Adrenal gland (tissue), 9 donors: ENCODE measurements at regions not wholly inside any gene's neighbourhood (a gene's known extent, or its start where the extent isn't known, plus 50 kb on each side); places are given as distances from the start of the nearest gene placed in this dataset.

Experiments
- DNase-seq, 7 donors: peaks; one replicate each; pipeline ENCODE4 v3.0.0-alpha.2; 2019 to 2020
- H3K27ac ChIP-seq, 5 donors: fragments of 200-600 bp; sonication (generic) in 4 of 5; 1 replicate in 3 of 5; 2 replicates in 2 of 5; pipeline versions ENCODE4 v1.5.1 to v1.8.0; 2016 to 2020; ENCODE audit warnings: mild to moderate bottlenecking in 1 of 5
- H3K27me3 ChIP-seq: fragments of 200-600 bp; 2 replicates; pipeline ENCODE4 v1.8.0; 2021
- H3K36me3 ChIP-seq, 2 donors: fragments of 200-600 bp; replicated peaks in 1 of 2; 1 replicate in 1 of 2; 2 replicates in 1 of 2; pipeline versions ENCODE4 v1.5.1 to v1.8.0; 2018 to 2022
- H3K4me1 ChIP-seq, 2 donors: fragments of 200-600 bp; replicated peaks in 1 of 2; 1 replicate in 1 of 2; 2 replicates in 1 of 2; pipeline versions ENCODE4 v1.5.1 to v1.8.0; 2018 to 2021
- H3K4me3 ChIP-seq, 4 donors: fragments of 200-600 bp; sonication (generic) in 3 of 4; one replicate each; pipeline ENCODE4 v1.5.1; 2016 to 2018
- H3K9me3 ChIP-seq, 3 donors: fragments of 200-600 bp; sonication (generic) in 1 of 3; replicated peaks in 1 of 3; 1 replicate in 2 of 3; 2 replicates in 1 of 3; pipeline versions ENCODE4 v1.5.1 to v1.8.0; 2016 to 2021
- POLR2A ChIP-seq, 2 donors: fragments of 450-650 bp; IDR thresholded peaks; one replicate each; pipeline ENCODE4 v1.6.1; 2017; ENCODE audit warnings: antibody characterized with exemption in 2 of 2, mild to moderate bottlenecking in 2 of 2, moderate library complexity in 1 of 2
- WGBS, 4 donors: extraction: QIAGEN DNeasy Blood & Tissue Kit in 2 of 4; methylation state at CpG; one replicate each; pipeline versions ENCODE4 v1.1.5 to v1.1.7; 2013 to 2017; 5-methylcytosine and 5-hydroxymethylcytosine counted together
- intact Hi-C, 2 donors: fragments of 100-400 bp; cut with DNase I; formaldehyde crosslinking; loops; one replicate each; pipeline versions ENCODE4 v1.14.1 to v1.15.0; 2022 to 2023
- TF ChIP-seq, protein P1 (sequence below), 6 experiments: fragments of 450-650 bp in 4 of 6; fragments of 200-600 bp in 2 of 6; sonication (generic) in 1 of 6; IDR thresholded peaks; 1 replicate in 5 of 6; 2 replicates in 1 of 6; pipeline versions ENCODE4 v1.5.1 to v1.8.0; 2016 to 2021; ENCODE audit warnings: antibody characterized with exemption in 6 of 6, mild to moderate bottlenecking in 2 of 6, moderate library complexity in 1 of 6
- donor health status: healthy with polysubstance abuse.
- donor health status: Bipolar disorder and iron deficiency.
- donor health status: DM: yes; HTN: yes; CAD: no.
- donor health status: DM: no; HTN: no; CAD: no.
- donor health status: DM: no; HTN: no; CAD: no.

DNA sequence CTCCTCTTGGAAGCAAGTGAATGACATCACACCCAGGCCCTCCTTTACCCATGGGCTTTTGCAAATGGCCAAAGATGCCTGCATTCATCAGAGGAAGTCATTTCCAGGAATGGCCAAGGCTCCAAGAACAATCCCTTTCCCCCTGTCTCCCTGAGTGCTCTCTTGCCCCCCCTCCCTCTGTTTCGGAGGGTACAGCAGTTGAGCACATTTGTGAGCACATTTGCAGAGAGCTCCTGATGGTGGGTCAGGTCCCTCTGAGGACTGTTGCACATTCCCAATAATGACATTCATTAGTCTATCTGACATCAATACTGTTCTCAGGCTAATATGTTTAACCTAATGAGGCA, 113.4 kb downstream of the MATN1 start:
- intact Hi-C loops = no loop called here
- Histone ChIP-seq H3K36me3 (no peaks in the 10 kb centered on the region), H3K4me3 (no peak overlapping the region), H3K27ac (no peak overlapping the region), H3K4me1 (no peaks in the 10 kb centered on the region), H3K27me3 (no peaks in the 10 kb centered on the region), H3K9me3 (no peaks in the 10 kb centered on the region)
- TF ChIP-seq, protein P1, sequence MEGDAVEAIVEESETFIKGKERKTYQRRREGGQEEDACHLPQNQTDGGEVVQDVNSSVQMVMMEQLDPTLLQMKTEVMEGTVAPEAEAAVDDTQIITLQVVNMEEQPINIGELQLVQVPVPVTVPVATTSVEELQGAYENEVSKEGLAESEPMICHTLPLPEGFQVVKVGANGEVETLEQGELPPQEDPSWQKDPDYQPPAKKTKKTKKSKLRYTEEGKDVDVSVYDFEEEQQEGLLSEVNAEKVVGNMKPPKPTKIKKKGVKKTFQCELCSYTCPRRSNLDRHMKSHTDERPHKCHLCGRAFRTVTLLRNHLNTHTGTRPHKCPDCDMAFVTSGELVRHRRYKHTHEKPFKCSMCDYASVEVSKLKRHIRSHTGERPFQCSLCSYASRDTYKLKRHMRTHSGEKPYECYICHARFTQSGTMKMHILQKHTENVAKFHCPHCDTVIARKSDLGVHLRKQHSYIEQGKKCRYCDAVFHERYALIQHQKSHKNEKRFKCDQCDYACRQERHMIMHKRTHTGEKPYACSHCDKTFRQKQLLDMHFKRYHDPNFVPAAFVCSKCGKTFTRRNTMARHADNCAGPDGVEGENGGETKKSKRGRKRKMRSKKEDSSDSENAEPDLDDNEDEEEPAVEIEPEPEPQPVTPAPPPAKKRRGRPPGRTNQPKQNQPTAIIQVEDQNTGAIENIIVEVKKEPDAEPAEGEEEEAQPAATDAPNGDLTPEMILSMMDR (IDR thresholded peaks at IDR 0.05) = no peak
- TF ChIP-seq POLR2A (IDR thresholded peaks at IDR 0.05) = no peak
- peak in 1 of 7 donors; percentile 51 for DNase-seq
- 40 to 78% (median 63%) methylated on average over 1 of the region's 1 CpG for WGBS, 4 donors

DNA sequence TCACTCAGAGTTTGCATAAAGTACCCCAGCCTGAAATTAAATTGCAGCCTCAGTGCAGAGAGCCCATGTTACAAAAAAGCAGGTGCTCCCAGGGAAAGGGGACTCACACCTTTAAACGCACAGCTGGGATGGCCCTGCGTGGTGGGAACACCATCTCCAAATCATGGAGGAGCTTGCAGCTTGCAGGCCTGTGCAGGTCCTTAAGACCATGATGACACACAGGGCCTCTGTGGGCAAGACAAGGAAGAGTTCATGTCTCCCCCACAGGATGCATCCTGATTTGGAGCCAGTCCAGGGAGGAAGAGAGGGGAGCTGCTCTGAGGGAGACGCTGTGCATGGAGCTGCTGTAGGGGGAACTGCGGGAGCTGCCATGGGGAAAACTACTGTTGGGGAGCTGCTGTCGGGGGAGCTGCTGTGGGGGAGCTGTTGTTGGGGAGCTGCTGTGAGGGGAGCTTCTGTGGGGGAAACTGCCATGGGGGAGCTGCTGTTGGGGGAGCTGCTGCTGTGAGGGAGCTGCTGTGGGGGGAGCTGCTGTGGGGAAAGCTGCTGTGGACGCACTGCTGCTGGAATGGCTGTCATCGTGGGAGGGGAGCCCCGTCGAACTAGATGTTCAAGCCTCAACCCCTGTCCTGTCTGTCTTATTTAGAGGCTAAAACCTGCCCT, 113.9 kb downstream of the MATN1 start:
- Histone ChIP-seq H3K9me3 (no peaks in the 10 kb centered on the region), H3K27ac (no peak overlapping the region), H3K27me3 (no peaks in the 10 kb centered on the region), H3K36me3 (no peaks in the 10 kb centered on the region), H3K4me3 (no peak overlapping the region), H3K4me1 (no peaks in the 10 kb centered on the region)
- peak in 1 of 7 donors; percentile 23 for DNase-seq
- WGBS, 4 donors = 55 to 76% (median 66%) methylated on average over 6 to 9 of the region's 9 CpGs
- TF ChIP-seq, protein P1 (IDR thresholded peaks at IDR 0.05) = no peak
- TF ChIP-seq POLR2A (IDR thresholded peaks at IDR 0.05) = no peak
- intact Hi-C loops = no loop called here

DNA sequence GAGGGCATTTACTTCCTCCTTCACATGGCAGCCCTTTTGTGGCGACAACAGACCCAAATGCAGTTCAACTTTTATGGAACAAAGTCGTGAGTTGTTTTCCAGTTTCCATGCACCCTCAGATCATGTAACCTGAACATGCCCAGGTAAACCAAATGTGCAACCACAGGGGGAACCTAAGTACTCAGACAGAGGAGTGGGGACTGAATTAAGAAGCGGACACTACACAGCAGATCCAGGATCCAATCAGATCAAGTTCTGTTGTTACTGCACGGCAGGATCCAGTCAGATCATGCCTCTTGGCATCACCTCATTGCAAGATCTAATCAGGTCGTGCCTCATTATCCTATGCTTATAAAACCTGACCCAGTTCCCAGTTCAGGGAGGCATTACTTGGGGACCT, 115.7 kb downstream of the MATN1 start:
- intact Hi-C loops = no loop called here
- Histone ChIP-seq H3K27me3 (no peaks in the 10 kb centered on the region), H3K36me3 (no peaks in the 10 kb centered on the region), H3K27ac (no peak overlapping the region), H3K9me3 (no peaks in the 10 kb centered on the region), H3K4me1 (no peaks in the 10 kb centered on the region), H3K4me3 (no peak overlapping the region)
- DNase-seq = peak in 1 of 7 donors; percentile 14
- 67 to 78% (median 74%) methylated on average over 5 of the region's 5 CpGs for WGBS, 4 donors
- TF ChIP-seq, protein P1 (IDR thresholded peaks at IDR 0.05) = no peak
- TF ChIP-seq POLR2A (IDR thresholded peaks at IDR 0.05) = no peak

DNA sequence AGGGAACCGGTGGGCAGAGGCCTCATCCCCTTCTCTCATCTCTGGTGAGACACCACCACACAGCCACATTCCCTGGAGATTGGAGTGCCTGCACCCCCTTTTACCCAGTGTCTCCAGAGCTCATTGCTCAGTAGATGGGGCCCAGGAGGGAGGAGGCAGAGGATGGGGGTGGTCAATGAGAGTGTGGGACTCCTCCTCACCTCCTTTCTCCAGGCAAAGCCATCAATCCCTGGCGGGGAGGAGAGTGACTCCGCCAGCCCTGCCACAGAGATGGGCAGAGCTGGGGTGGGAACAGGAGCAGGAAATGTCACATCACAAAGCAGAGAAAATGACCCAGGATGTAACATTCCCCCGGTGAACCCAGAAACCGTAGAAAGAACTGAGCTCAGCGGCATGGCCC, 117.2 kb downstream of the MATN1 start:
- Histone ChIP-seq H3K4me1 (no peaks in the 10 kb centered on the region), H3K27ac (no peak overlapping the region), H3K36me3 (no peaks in the 10 kb centered on the region), H3K9me3 (no peaks in the 10 kb centered on the region), H3K4me3 (no peak overlapping the region), H3K27me3 (no peaks in the 10 kb centered on the region)
- no peak for TF ChIP-seq POLR2A (IDR thresholded peaks at IDR 0.05)
- TF ChIP-seq, protein P1 (IDR thresholded peaks at IDR 0.05) = no peak
- WGBS, 4 donors = 46 to 64% (median 52%) methylated on average over 5 to 6 of the region's 6 CpGs
- intact Hi-C loops = no loop called here
- peak in 1 of 7 donors; percentile 15 for DNase-seq
